ENCODE measurements at regions not wholly inside any gene's neighbourhood (a gene's known extent, or its start where the extent isn't known, plus 50 kb on each side); places are given as distances from the start of the nearest gene placed in this dataset.

DNA sequence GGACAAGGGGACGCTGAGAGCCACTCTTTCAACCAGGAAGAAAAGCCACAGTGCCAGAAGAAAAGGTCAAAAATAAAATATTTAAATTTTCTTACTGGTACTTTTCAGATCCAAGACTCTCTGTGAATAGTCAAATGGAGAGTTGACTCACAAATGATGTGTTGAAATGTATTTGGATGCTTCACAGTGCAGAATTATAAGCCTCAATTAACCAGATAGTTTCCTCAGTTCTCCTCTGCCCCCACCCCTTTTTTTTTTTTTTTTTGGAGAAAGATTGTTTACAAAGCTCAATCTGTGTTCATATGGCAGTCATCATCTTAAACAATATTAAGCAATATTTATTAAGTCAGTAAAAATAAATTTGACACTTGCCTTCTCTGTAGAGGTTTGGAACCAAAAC lies 470.8 kb downstream of the FGF9 start:
- TF ChIP-seq, protein P1, sequence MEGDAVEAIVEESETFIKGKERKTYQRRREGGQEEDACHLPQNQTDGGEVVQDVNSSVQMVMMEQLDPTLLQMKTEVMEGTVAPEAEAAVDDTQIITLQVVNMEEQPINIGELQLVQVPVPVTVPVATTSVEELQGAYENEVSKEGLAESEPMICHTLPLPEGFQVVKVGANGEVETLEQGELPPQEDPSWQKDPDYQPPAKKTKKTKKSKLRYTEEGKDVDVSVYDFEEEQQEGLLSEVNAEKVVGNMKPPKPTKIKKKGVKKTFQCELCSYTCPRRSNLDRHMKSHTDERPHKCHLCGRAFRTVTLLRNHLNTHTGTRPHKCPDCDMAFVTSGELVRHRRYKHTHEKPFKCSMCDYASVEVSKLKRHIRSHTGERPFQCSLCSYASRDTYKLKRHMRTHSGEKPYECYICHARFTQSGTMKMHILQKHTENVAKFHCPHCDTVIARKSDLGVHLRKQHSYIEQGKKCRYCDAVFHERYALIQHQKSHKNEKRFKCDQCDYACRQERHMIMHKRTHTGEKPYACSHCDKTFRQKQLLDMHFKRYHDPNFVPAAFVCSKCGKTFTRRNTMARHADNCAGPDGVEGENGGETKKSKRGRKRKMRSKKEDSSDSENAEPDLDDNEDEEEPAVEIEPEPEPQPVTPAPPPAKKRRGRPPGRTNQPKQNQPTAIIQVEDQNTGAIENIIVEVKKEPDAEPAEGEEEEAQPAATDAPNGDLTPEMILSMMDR (conservative IDR thresholded peaks at IDR 0.05), result no peak
- no peak for TF ChIP-seq EZH2 (IDR thresholded peaks at IDR 0.05; ENCODE audit: low read depth)
